HUES6 (cell line): ENCODE measurements at regions not wholly inside any gene's neighbourhood (a gene's known extent, or its start where the extent isn't known, plus 50 kb on each side); places are given as distances from the start of the nearest gene placed in this dataset.

Source experiments
- H3K27ac ChIP-seq: 2 replicates; pipeline ENCODE4 v1.7.0; 2013; ENCODE audit warnings: low read depth, mild to moderate bottlenecking, low read length, inconsistent platforms
- H3K27me3 ChIP-seq: 2 replicates; pipeline ENCODE4 v1.6.1; 2013; ENCODE audit warnings: low read length; ENCODE audit not compliant: control insufficient read depth, insufficient read depth
- H3K36me3 ChIP-seq: 2 replicates; pipeline ENCODE4 v1.6.1; 2013; ENCODE audit warnings: low read length; ENCODE audit not compliant: control insufficient read depth, insufficient read depth
- H3K4me1 ChIP-seq: 2 replicates; pipeline ENCODE4 v1.6.1; 2013; ENCODE audit warnings: low read length; ENCODE audit not compliant: control insufficient read depth, insufficient read depth
- H3K4me3 ChIP-seq: 2 replicates; pipeline ENCODE4 v1.5.1; 2013; ENCODE audit warnings: low read depth, low read length
- H3K9ac ChIP-seq: one replicate; pipeline ENCODE4 v1.6.1; 2013; ENCODE audit warnings: mild to moderate bottlenecking, low read length
- H3K9me3 ChIP-seq: 2 replicates; pipeline ENCODE4 v1.6.1; 2013; ENCODE audit warnings: low read depth, low read length; ENCODE audit not compliant: control insufficient read depth, insufficient read depth

- no peak overlapping the region for H3K27ac ChIP-seq
- no peak overlapping the region for H3K4me3 ChIP-seq
- no peak overlapping the region for H3K9ac ChIP-seq
- H3K27me3 ChIP-seq = no peaks in the 10 kb centered on the region
- no peaks in the 10 kb centered on the region for H3K9me3 ChIP-seq
- no peaks in the 10 kb centered on the region for H3K36me3 ChIP-seq
- H3K4me1 ChIP-seq = no peaks in the 10 kb centered on the region
Observed at GRCh38 chr14:29102996-29103395, 336.4 kb downstream of the FOXG1 start.

GRCh38 chr14:29108908-29109307 lies 342.3 kb downstream of the FOXG1 start:
- Histone ChIP-seq H3K4me1 (no peaks in the 10 kb centered on the region), H3K9ac (no peak overlapping the region), H3K27me3 (no peaks in the 10 kb centered on the region), H3K4me3 (no peak overlapping the region), H3K9me3 (no peaks in the 10 kb centered on the region), H3K36me3 (no peaks in the 10 kb centered on the region), H3K27ac (no peak overlapping the region)

- Histone ChIP-seq H3K4me3 (no peak overlapping the region), H3K4me1 (no peaks in the 10 kb centered on the region), H3K27ac (no peak overlapping the region), H3K9ac (no peak overlapping the region), H3K27me3 (no peaks in the 10 kb centered on the region), H3K36me3 (no peaks in the 10 kb centered on the region), H3K9me3 (no peaks in the 10 kb centered on the region)
Observed at GRCh38 chr14:29109589-29109988, 343.0 kb downstream of the FOXG1 start.

- Histone ChIP-seq H3K4me1 (no peaks in the 10 kb centered on the region), H3K4me3 (no peak overlapping the region)
Observed at GRCh38 chr14:29111554-29111953, 345.0 kb downstream of the FOXG1 start.

GRCh38 chr14:29123017-29123416 lies 356.4 kb downstream of the FOXG1 start:
- H3K4me3 ChIP-seq = no peak overlapping the region
- no peak overlapping the region for H3K9ac ChIP-seq
- no peak overlapping the region for H3K27ac ChIP-seq
- no peaks in the 10 kb centered on the region for H3K9me3 ChIP-seq
- H3K4me1 ChIP-seq = no peaks in the 10 kb centered on the region
- no peaks in the 10 kb centered on the region for H3K36me3 ChIP-seq
- H3K27me3 ChIP-seq = no peaks in the 10 kb centered on the region

More at GRCh38 chr14:29111554-29111953, 345.0 kb downstream of the FOXG1 start:
- no peak overlapping the region for H3K9ac ChIP-seq
- no peak overlapping the region for H3K27ac ChIP-seq
- H3K9me3 ChIP-seq = no peaks in the 10 kb centered on the region
- H3K27me3 ChIP-seq = no peaks in the 10 kb centered on the region
- no peaks in the 10 kb centered on the region for H3K36me3 ChIP-seq

GRCh38 chr14:29126361-29126760 lies 359.8 kb downstream of the FOXG1 start:
- Histone ChIP-seq H3K36me3 (no peaks in the 10 kb centered on the region), H3K27ac (no peak overlapping the region), H3K9me3 (no peaks in the 10 kb centered on the region), H3K27me3 (no peaks in the 10 kb centered on the region), H3K9ac (no peak overlapping the region), H3K4me1 (no peaks in the 10 kb centered on the region), H3K4me3 (no peak overlapping the region)

GRCh38 chr14:29126865-29127264 lies 360.3 kb downstream of the FOXG1 start:
- Histone ChIP-seq H3K27ac (no peak overlapping the region), H3K4me1 (no peaks in the 10 kb centered on the region), H3K27me3 (no peaks in the 10 kb centered on the region), H3K36me3 (no peaks in the 10 kb centered on the region), H3K4me3 (no peak overlapping the region), H3K9me3 (no peaks in the 10 kb centered on the region), H3K9ac (no peak overlapping the region)

GRCh38 chr14:29140016-29140415 lies 373.4 kb downstream of the FOXG1 start:
- Histone ChIP-seq H3K27ac (no peak overlapping the region), H3K9ac (no peak overlapping the region), H3K36me3 (no peaks in the 10 kb centered on the region), H3K9me3 (no peaks in the 10 kb centered on the region), H3K4me3 (no peak overlapping the region), H3K27me3 (no peaks in the 10 kb centered on the region), H3K4me1 (no peaks in the 10 kb centered on the region)

GRCh38 chr14:29144621-29145020 lies 378.0 kb downstream of the FOXG1 start:
- Histone ChIP-seq H3K9ac (no peak overlapping the region), H3K27ac (no peak overlapping the region), H3K27me3 (no peaks in the 10 kb centered on the region), H3K9me3 (no peaks in the 10 kb centered on the region), H3K4me1 (no peaks in the 10 kb centered on the region), H3K4me3 (no peak overlapping the region), H3K36me3 (no peaks in the 10 kb centered on the region)

- Histone ChIP-seq H3K27ac (no peak overlapping the region), H3K9me3 (peaks cover 3% of the 10 kb centered on the region; the same call in 1 of the 2 replicates), H3K27me3 (no peaks in the 10 kb centered on the region), H3K4me3 (no peak overlapping the region), H3K9ac (no peak overlapping the region), H3K36me3 (no peaks in the 10 kb centered on the region), H3K4me1 (no peaks in the 10 kb centered on the region)
Observed at GRCh38 chr14:29148221-29148620, 381.6 kb downstream of the FOXG1 start.

- Histone ChIP-seq H3K36me3 (no peaks in the 10 kb centered on the region), H3K27me3 (no peaks in the 10 kb centered on the region)
Observed at GRCh38 chr14:29149798-29150197, 383.2 kb downstream of the FOXG1 start.

GRCh38 chr14:29150659-29151058 lies 384.1 kb downstream of the FOXG1 start:
- Histone ChIP-seq H3K4me3 (no peak overlapping the region), H3K9ac (no peak overlapping the region)

More at GRCh38 chr14:29149798-29150197, 383.2 kb downstream of the FOXG1 start:
- Histone ChIP-seq H3K4me1 (no peaks in the 10 kb centered on the region), H3K9ac (no peak overlapping the region), H3K9me3 (peaks cover 3% of the 10 kb centered on the region; the same call in 1 of the 2 replicates), H3K4me3 (no peak overlapping the region), H3K27ac (no peak overlapping the region)

More at GRCh38 chr14:29150659-29151058, 384.1 kb downstream of the FOXG1 start:
- H3K4me1 ChIP-seq = no peaks in the 10 kb centered on the region
- H3K9me3 ChIP-seq = peaks cover 3% of the 10 kb centered on the region; the same call in 1 of the 2 replicates
- no peaks in the 10 kb centered on the region for H3K27me3 ChIP-seq
- no peak overlapping the region for H3K27ac ChIP-seq
- H3K36me3 ChIP-seq = no peaks in the 10 kb centered on the region
